ENCODE measurements at regions not wholly inside any gene's neighbourhood (a gene's known extent, or its start where the extent isn't known, plus 50 kb on each side); places are given as distances from the start of the nearest gene placed in this dataset.

DNA sequence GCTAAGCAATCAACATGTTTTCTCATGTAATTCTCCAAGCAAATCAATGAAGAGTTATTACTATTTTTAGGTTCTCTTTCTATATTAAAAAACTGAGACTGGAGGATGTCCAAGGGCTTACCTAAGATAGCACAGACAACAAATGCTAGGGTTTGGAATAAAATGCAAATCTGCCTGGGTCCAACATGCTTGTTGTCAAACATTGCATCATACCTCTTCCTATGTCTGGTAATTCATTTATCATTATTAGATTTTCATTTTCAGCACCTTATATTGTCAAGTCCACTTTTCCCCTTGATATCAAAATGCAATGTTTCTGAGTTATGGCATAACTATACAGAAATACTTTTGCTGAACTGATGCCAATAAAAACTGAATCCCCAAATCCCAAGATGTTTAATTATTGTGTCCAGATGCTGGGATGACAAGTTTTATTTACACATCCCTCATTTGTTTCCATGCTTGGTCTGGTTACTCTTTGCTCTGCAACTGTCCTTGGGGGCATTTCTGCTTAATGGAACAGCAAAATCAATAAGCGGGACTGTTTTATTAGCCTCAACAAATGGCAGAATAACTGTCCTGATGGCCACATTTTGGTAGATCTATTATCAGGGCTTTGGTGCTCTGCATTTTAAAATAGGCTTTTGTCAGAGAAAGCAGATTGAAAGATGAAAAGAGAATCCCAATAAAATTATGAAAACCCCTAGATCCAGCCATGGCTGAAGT, 86.0 kb downstream of the C11orf87 start:
- TF ChIP-seq, protein P1, sequence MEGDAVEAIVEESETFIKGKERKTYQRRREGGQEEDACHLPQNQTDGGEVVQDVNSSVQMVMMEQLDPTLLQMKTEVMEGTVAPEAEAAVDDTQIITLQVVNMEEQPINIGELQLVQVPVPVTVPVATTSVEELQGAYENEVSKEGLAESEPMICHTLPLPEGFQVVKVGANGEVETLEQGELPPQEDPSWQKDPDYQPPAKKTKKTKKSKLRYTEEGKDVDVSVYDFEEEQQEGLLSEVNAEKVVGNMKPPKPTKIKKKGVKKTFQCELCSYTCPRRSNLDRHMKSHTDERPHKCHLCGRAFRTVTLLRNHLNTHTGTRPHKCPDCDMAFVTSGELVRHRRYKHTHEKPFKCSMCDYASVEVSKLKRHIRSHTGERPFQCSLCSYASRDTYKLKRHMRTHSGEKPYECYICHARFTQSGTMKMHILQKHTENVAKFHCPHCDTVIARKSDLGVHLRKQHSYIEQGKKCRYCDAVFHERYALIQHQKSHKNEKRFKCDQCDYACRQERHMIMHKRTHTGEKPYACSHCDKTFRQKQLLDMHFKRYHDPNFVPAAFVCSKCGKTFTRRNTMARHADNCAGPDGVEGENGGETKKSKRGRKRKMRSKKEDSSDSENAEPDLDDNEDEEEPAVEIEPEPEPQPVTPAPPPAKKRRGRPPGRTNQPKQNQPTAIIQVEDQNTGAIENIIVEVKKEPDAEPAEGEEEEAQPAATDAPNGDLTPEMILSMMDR (IDR thresholded peaks at IDR 0.05; ENCODE audit: insufficient read depth, low read depth, low read length) = no peak
- TF ChIP-seq EZH2 (IDR thresholded peaks at IDR 0.05; ENCODE audit: insufficient read depth, low read length) = no peak
